GM19438 (cell line): ENCODE measurements at regions not wholly inside any gene's neighbourhood (a gene's known extent, or its start where the extent isn't known, plus 50 kb on each side); places are given as distances from the start of the nearest gene placed in this dataset.
"Not testable (repeated sequence)": the region's sequence is repeated elsewhere in the genome, so short reads cannot be mapped to it uniquely, and the experiment has no call there.

ENCODE experiments used
- ATAC-seq: cut with Tn5 transposase; IDR thresholded peaks from one replicate; pipeline ENCODE4 v1.9.1; 2021; ENCODE audit warnings: low read depth; ENCODE audit not compliant: unreplicated experiment

- no peak for ATAC-seq
Observed at GRCh38 chr4:152200511-152201333, 335.2 kb downstream of the FBXW7 start.

- ATAC-seq = no peak
Observed at GRCh38 chr4:152197211-152197610, 338.7 kb downstream of the FBXW7 start.

- no peak for ATAC-seq
Observed at GRCh38 chr4:152195888-152196287, 340.0 kb downstream of the FBXW7 start.

- ATAC-seq = no peak
Observed at GRCh38 chr4:152193059-152193458, 342.8 kb downstream of the FBXW7 start.

GRCh38 chr4:152190907-152191306 lies 345.0 kb downstream of the FBXW7 start:
- ATAC-seq = no peak

- peak; percentile 82 for ATAC-seq
Observed at GRCh38 chr4:152189451-152190179, 346.3 kb downstream of the FBXW7 start.

- no peak for ATAC-seq
Observed at GRCh38 chr4:152188801-152189200, 347.1 kb downstream of the FBXW7 start.

GRCh38 chr4:152187693-152188092 lies 348.2 kb downstream of the FBXW7 start:
- ATAC-seq = no peak

- no peak for ATAC-seq
Observed at GRCh38 chr4:152185786-152186550, 349.9 kb downstream of the FBXW7 start.

GRCh38 chr4:152181150-152181549 lies 354.7 kb downstream of the FBXW7 start:
- no peak for ATAC-seq

GRCh38 chr4:152180369-152180768 lies 355.5 kb downstream of the FBXW7 start:
- no peak for ATAC-seq

- not testable (repeated sequence) for ATAC-seq
Observed at GRCh38 chr4:152177538-152177937, 358.4 kb downstream of the FBXW7 start.

- ATAC-seq = no peak
Observed at GRCh38 chr4:152176627-152177214, 359.2 kb downstream of the FBXW7 start.

GRCh38 chr4:152175586-152175985 lies 360.3 kb downstream of the FBXW7 start:
- ATAC-seq = no peak

- no peak for ATAC-seq
Observed at GRCh38 chr4:152172146-152172545, 363.7 kb downstream of the FBXW7 start.

GRCh38 chr4:152171556-152171955 lies 364.3 kb downstream of the FBXW7 start:
- ATAC-seq = no peak

GRCh38 chr4:152169683-152170082 lies 366.2 kb downstream of the FBXW7 start:
- ATAC-seq = no peak

- ATAC-seq = no peak
Observed at GRCh38 chr4:152168987-152169616, 366.8 kb downstream of the FBXW7 start.

GRCh38 chr4:152166567-152166966 lies 369.3 kb downstream of the FBXW7 start:
- ATAC-seq = no peak

GRCh38 chr4:152165846-152166245 lies 370.0 kb downstream of the FBXW7 start:
- no peak for ATAC-seq
